OCI-LY1 (cell line): ENCODE measurements at regions not wholly inside any gene's neighbourhood (a gene's known extent, or its start where the extent isn't known, plus 50 kb on each side); places are given as distances from the start of the nearest gene placed in this dataset.

ENCODE experiments used
- CTCF ChIP-seq: fragments of 200-600 bp; sonication (generic), shearing (Covaris generic); IDR thresholded peaks from 2 replicates; pipeline ENCODE4 v1.5.1; 2017; ENCODE audit warnings: mild to moderate bottlenecking, antibody characterized with exemption, low read length, moderate library complexity, mixed read lengths
- EZH2 ChIP-seq: fragments of 200-600 bp; sonication (generic), shearing (Covaris generic); IDR thresholded peaks from 2 replicates; pipeline ENCODE4 v1.8.0; 2017; ENCODE audit warnings: borderline replicate concordance, mixed run types, mild to moderate bottlenecking, antibody characterized with exemption, low read length, moderate library complexity, mixed read lengths

DNA sequence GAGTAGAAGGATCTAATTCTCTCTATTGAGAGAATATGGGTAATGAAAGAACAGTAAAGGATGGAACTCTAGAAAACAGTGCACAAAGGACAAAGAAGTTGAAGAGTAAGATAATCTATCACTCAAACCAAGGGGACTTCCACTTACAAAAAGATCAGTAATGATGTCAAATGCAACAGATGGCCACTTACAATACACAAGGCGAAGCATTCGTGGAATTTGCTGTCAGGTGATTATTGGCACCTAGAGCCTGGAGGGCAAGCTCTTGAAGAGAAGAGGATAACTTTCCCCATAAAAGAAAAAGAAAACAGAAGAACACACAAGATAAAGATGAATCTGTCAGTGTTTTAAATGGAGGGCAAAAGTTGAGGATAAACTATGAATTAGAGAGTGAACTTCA lies 256.0 kb upstream of the TCF21 start:
- TF ChIP-seq CTCF, result no peak
- TF ChIP-seq EZH2, result no peak
